B cell (primary cell): ENCODE measurements at regions not wholly inside any gene's neighbourhood (a gene's known extent, or its start where the extent isn't known, plus 50 kb on each side); places are given as distances from the start of the nearest gene placed in this dataset.

Source experiments
- CTCF ChIP-seq: fragments of 200-600 bp; IDR thresholded peaks from one replicate; pipeline ENCODE4 v1.8.0; 2022; ENCODE audit warnings: antibody characterized with exemption, mild to moderate bottlenecking
- EZH2 ChIP-seq: IDR thresholded peaks from 2 replicates; pipeline ENCODE4 v1.6.1; 2012; ENCODE audit warnings: borderline replicate concordance, low read depth, mild to moderate bottlenecking, moderate library complexity, low read length; ENCODE audit not compliant: insufficient read depth, poor library complexity, severe bottlenecking

GRCh38 chr16:51450376-51450775 lies 299.3 kb upstream of the SALL1 start:
- TF ChIP-seq CTCF (no peak), EZH2 (no peak)
